Daoy (cell line): ENCODE measurements at regions not wholly inside any gene's neighbourhood (a gene's known extent, or its start where the extent isn't known, plus 50 kb on each side); places are given as distances from the start of the nearest gene placed in this dataset.

Source experiments
- DNase-seq: peaks from one replicate; pipeline ENCODE4 v3.0.0-alpha.2; 2015; ENCODE audit warnings: low read depth

DNA sequence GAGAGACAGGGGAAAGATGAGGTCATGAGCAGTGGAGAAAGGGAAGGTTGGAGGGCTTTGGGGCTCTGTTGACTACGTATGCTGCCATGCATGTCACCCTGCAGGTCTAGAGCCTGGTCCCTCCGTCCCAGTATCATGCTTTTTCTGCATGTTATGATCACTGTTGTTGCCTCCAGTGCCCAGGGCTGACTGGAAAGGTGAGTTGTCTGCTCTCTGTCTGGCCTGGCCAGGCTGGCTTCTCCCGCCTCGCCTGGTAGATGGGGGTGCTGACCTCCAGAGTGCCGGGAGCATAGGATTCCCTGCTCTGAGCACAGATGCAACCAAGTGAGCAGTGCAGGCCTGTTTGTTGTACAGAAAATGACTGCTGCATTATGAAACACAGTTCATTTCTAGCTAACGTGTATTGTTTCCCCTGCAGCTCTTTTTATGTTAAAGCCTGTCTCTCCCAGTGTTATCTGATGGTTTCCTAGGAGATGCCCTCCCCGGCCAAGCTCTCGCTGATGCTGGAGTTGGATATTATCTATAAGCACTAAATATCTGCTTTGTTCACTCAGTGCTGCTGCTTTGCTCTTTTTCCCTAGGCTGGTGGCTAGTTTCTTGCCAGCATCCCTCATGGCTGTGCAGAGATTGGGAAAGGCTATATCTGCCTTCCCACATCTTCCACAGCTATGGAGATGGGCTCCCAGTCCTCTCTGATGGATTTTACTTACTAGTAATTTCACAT is 158.2 kb downstream of the TDRD15 start:
- DNase-seq = no peak

DNA sequence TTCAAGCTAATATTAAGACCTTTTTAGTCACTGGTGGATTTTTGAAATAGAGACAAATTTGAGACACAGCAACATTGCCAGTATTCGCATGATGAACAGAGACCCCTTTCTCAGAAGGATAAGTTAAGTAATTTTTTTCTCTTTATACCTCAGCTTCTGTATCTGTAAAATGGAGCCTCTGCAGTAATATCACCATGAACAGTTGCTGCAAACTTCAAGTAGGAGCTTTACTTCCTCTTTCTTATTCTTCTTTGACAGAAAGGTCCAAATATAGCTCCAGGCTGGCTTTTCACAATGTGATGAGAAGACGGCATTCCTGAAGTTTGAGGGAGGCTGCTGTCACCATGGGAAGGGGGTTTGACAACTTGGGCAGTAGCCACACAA is 158.7 kb downstream of the TDRD15 start:
- DNase-seq = no peak

DNA sequence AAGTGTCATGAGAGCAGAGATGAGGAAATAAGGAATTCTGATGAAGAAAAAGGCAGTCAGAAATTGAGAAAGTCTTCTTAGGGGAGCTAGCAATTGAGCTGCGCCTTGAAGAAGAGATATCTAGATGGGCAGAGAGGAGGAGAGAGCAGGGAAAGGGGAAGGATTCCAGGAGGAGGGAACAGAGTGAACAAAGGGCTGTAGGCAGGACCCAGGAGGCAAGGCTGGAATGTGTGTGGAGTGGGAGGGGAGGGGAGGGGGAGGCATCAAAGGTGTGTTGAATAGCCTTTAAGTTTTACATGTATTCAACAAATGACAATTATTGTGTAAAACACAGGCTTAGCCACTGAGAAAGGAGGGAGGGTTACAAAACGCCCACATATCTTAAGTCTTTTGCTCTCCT is 164.5 kb downstream of the TDRD15 start:
- DNase-seq = no peak

GRCh38 chr2:21288739-21289520 is 165.2 kb downstream of the TDRD15 start:
- no peak for DNase-seq

DNA sequence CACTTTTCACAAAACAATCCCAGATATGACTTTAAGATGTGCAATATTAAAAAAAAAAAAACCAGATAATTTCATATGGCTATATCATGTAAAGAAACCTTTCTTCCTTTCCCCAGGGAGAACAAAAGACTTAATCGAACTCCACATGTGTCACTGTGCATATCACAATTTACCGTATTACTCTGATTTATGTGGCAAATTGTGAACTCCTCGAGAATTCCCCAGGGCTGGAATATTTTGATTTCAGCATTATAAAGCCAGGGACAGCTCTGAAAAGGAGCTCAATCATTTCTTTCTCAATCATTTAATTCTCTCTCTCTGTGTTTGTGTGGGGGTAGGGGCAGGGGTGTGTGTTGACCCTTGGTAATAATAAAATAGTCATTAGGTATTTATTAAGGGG is 165.8 kb downstream of the TDRD15 start:
- DNase-seq = no peak

DNA sequence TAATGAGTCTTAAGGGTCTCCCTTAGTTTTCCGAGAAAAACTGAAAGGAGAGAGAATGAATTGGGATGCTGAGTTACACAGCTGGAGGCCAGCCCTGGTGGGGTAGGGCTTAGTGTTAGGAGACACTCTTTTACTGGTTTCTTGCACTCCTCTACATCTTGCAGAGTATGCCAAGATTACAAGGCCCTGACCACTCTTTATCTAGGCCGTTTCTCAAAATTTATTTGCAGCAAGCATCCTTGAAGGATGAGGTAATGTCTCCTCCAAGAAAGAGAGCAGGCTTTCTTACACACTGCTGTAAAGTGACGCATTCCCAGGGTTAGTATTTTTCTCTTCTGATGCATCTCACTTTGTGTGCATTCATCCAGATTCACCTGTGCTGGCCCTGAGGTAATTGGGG is 166.2 kb downstream of the TDRD15 start:
- peak; percentile 41 for DNase-seq

DNA sequence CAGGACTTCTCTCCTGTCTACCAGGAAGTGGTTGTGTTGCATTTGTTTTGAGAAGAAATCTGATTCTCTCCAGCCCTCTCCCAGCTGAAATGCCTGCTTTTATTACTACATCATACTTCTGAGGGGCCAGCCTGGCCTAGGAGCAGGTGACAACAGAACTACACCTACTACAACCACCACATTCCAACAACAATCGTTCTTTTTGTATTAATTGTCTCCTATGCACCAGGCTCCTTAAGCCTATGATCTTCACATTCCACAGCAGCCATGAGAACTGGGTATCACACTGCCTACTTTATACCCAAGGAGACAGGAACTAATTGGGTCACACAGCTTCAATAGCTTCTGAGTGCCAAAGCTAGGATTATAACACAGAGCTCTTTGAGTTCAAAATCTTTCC is 167.7 kb downstream of the TDRD15 start:
- DNase-seq = peak; percentile 54

DNA sequence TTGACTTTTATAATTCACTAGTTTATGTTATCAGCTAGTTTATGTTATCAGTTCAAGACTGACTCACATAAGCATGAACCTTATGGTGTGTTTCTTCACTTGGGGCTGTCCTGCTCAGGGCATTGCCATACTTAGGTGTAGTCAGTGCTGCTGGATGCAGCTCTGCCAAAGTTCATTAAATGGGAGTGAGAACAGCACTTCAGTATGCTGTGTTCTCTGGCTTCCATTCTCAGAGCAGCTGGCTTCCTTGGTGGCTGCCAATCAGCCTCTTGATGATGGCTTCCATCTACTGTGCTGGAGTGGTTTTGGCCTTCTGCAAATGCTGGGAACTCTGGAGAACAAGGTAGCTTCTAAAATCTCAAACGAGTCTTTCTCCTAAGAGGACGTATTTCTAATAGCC is 170.7 kb downstream of the TDRD15 start:
- DNase-seq = no peak

DNA sequence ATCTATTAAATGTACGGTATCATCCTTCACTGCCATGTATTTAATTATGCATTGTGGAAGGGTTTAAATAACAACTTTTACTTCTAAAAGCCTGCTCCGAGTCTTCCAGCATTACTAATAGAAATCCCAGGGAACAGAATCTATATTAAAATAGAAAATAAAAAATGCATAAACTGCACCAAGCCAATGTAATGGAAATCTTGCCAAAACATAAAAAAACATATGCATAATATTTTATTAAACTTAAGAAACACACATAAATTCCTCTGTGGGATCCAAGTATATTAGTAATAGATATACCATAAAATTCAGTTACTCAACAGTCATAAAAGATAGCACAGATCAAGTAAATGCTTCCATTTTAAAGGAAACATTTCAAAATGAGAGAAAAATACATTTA is 175.6 kb downstream of the TDRD15 start:
- no peak for DNase-seq

DNA sequence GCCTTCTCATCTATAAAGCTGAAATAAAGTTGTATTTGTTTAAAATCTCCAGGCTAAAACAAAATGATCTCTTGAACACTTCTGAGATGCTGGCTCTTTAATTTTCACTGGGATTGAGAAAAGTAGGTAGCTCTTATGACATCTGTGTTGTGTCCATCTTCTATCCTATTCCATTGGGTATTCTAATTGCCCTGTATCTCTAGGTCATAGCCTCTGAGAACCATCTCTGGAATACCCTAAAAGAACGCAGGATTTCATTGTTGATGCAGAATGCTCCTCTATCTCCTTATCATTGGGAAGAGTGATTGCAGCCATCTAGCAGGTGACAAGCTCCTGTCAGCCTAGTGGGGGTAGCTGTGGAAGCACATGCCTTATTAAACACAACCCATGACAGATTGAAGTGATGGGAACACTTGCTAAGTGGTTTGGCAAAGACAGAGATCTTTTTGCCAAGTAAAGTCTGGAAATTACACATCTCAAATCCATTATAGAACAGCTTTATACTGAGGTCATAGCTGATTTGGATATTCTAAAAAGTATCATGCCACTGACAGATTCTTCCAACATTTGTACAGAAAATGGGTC is 178.2 kb downstream of the TDRD15 start:
- no peak for DNase-seq

- no peak for DNase-seq
Observed at GRCh38 chr2:21303876-21304275, 180.1 kb downstream of the TDRD15 start.

GRCh38 chr2:21305581-21305980 is 181.8 kb downstream of the TDRD15 start:
- no peak for DNase-seq

GRCh38 chr2:21306235-21306634 is 182.5 kb downstream of the TDRD15 start:
- DNase-seq = no peak

DNA sequence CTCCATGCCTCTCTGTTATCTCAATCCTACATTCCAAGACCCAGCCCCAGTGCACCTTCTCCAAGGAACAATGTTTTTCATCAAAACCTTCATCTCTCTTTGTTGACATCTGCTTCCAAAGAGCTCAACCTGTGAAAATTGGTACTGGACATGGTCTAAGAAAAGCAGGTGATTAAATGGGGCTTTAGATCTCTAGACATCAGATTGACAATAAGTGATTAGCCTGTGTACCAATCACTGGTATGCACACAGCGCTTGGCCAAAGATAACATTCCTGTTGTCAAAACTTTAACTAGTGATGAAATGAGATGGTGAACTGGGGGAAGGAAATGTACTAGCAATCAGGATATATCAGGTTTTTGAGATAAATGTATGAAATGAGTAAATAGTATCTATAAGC is 183.3 kb downstream of the TDRD15 start:
- no peak for DNase-seq

DNA sequence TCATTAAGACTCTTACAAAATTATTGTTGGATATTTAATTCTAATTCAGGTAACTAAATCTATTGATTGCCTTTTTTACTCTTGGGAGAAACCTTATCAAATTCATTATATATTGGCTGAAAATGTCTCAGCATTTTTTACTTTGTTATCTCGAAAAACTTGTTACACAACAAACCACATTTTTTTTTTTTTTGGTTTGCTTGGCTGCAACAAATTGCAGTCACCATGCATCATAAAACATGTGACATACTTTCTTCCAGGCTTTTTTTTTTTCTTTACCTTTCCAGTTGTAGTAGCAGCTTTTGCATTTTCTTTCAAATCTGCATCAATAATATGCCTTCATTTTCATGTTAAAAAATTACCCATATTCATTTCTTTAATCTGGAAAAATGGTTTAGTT is 186.7 kb downstream of the TDRD15 start:
- DNase-seq = no peak

- DNase-seq = no peak
Observed at GRCh38 chr2:21314322-21314835, 190.6 kb downstream of the TDRD15 start.

DNA sequence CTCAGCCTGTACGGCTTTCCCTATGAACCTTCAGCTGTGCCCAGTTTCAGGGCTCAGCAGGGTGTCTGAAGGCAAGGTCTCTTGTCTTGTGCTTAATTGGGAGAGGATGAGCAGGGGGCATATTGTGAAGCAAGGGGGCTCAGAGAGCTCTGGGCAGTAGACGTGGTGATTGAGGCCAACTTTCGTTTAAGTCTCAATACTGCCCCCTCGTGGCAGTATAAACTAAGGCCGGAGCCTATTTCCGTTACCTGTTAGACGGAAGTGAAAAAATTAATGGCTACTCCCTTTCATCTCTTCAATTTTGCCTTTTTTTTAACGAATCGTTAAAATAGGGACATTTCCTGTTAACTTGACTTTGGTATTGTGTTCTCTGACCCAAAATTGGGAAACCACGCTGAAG is 193.4 kb downstream of the TDRD15 start:
- DNase-seq = peak; percentile 41

- DNase-seq = no peak
Observed at GRCh38 chr2:21318263-21318662, 194.5 kb downstream of the TDRD15 start.

GRCh38 chr2:21326152-21326551 is 202.4 kb downstream of the TDRD15 start:
- no peak for DNase-seq

- DNase-seq = no peak
Observed at GRCh38 chr2:21328177-21328576, 204.4 kb downstream of the TDRD15 start.

GRCh38 chr2:21330786-21331391 is 207.1 kb downstream of the TDRD15 start:
- no peak for DNase-seq

GRCh38 chr2:21331625-21332370 is 208.0 kb downstream of the TDRD15 start:
- no peak for DNase-seq
